ENCODE measurements at regions not wholly inside any gene's neighbourhood (a gene's known extent, or its start where the extent isn't known, plus 50 kb on each side); places are given as distances from the start of the nearest gene placed in this dataset.

GRCh38 chr16:26295625-26296304, 604.0 kb downstream of the HS3ST4 start:
- no peak for DNase-seq (ENCODE audit: low spot score)

- DNase-seq (ENCODE audit: low spot score) = no peak
Observed at GRCh38 chr16:26301516-26301915, 609.8 kb downstream of the HS3ST4 start.

GRCh38 chr16:26316683-26317464, 625.1 kb downstream of the HS3ST4 start:
- DNase-seq (ENCODE audit: low spot score) = no peak

GRCh38 chr16:26317885-26318284, 626.1 kb downstream of the HS3ST4 start:
- DNase-seq (ENCODE audit: low spot score) = no peak

GRCh38 chr16:26330654-26331053, 638.9 kb downstream of the HS3ST4 start:
- DNase-seq (ENCODE audit: low spot score) = no peak

GRCh38 chr16:26334218-26335111, 642.7 kb downstream of the HS3ST4 start:
- DNase-seq (ENCODE audit: low spot score) = no peak

- DNase-seq (ENCODE audit: low spot score) = no peak
Observed at GRCh38 chr16:26335236-26335853, 643.6 kb downstream of the HS3ST4 start.

GRCh38 chr16:26342621-26343020, 650.9 kb downstream of the HS3ST4 start:
- no peak for DNase-seq (ENCODE audit: low spot score)

- DNase-seq (ENCODE audit: low spot score) = no peak
Observed at GRCh38 chr16:26344240-26344776, 652.5 kb downstream of the HS3ST4 start.

- no peak for DNase-seq (ENCODE audit: low spot score)
Observed at GRCh38 chr16:26344976-26345375, 653.2 kb downstream of the HS3ST4 start.

- no peak for DNase-seq (ENCODE audit: low spot score)
Observed at GRCh38 chr16:26345966-26346365, 654.2 kb downstream of the HS3ST4 start.

- no peak for DNase-seq (ENCODE audit: low spot score)
Observed at GRCh38 chr16:26348095-26348494, 656.3 kb downstream of the HS3ST4 start.

GRCh38 chr16:26360867-26361266, 669.1 kb downstream of the HS3ST4 start:
- DNase-seq (ENCODE audit: low spot score) = no peak

- no peak for DNase-seq (ENCODE audit: low spot score)
Observed at GRCh38 chr16:26363581-26363980, 671.8 kb downstream of the HS3ST4 start.

GRCh38 chr16:26365161-26365940, 673.6 kb downstream of the HS3ST4 start:
- no peak for DNase-seq (ENCODE audit: low spot score)

GRCh38 chr16:26371349-26371869, 679.6 kb downstream of the HS3ST4 start:
- DNase-seq (ENCODE audit: low spot score) = no peak

GRCh38 chr16:26374279-26374925, 682.6 kb downstream of the HS3ST4 start:
- no peak for DNase-seq (ENCODE audit: low spot score)

- no peak for DNase-seq (ENCODE audit: low spot score)
Observed at GRCh38 chr16:26382586-26382985, 684.1 kb upstream of the C16orf82 start.

- no peak for DNase-seq (ENCODE audit: low spot score)
Observed at GRCh38 chr16:26386096-26386495, 680.6 kb upstream of the C16orf82 start.

GRCh38 chr16:26391833-26392232, 674.9 kb upstream of the C16orf82 start:
- no peak for DNase-seq (ENCODE audit: low spot score)

All from CD4-positive, alpha-beta T cell treated with Interleukin-2 at 100 ng/mL for 4 hours (primary cell).